ENCODE measurements at regions not wholly inside any gene's neighbourhood (a gene's known extent, or its start where the extent isn't known, plus 50 kb on each side); places are given as distances from the start of the nearest gene placed in this dataset.

DNA sequence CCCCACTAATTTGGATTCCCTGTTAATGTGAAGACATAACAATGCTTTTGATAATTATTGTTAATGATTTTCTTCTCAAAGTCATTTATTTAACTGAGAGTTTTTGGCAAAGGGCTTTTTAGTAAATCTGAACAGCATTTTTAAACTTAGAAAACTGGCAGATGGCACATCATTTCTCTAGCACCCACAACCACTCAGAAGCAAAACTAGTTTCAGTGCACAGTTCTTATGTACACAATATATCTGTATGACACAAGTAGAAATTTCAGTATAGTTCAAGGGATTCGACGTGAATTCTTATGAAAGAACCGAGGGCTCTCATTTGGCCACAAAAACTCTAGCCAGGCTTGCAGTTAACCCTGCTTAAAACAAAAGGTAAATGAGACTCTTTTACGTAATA, 231.4 kb upstream of the CDH9 start:
- no peaks in the 10 kb centered on the region for H3K27me3 ChIP-seq (ENCODE audit: control insufficient read depth, insufficient read depth, low read length)
- FAIRE-seq (no peak), DNase-seq (ENCODE audit: low read depth) (no peak)
- TF ChIP-seq, protein P1, sequence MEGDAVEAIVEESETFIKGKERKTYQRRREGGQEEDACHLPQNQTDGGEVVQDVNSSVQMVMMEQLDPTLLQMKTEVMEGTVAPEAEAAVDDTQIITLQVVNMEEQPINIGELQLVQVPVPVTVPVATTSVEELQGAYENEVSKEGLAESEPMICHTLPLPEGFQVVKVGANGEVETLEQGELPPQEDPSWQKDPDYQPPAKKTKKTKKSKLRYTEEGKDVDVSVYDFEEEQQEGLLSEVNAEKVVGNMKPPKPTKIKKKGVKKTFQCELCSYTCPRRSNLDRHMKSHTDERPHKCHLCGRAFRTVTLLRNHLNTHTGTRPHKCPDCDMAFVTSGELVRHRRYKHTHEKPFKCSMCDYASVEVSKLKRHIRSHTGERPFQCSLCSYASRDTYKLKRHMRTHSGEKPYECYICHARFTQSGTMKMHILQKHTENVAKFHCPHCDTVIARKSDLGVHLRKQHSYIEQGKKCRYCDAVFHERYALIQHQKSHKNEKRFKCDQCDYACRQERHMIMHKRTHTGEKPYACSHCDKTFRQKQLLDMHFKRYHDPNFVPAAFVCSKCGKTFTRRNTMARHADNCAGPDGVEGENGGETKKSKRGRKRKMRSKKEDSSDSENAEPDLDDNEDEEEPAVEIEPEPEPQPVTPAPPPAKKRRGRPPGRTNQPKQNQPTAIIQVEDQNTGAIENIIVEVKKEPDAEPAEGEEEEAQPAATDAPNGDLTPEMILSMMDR (IDR thresholded peaks at IDR 0.05; ENCODE audit: insufficient read depth, low read length, severe bottlenecking) = no peak
- no peaks in the 10 kb centered on the region for H3K36me3 ChIP-seq (ENCODE audit: control insufficient read depth, insufficient read depth, low read length)
- no peak overlapping the region for H3K4me3 ChIP-seq (ENCODE audit: low read depth, low read length)

- no peak for DNase-seq (ENCODE audit: low read depth)
- Histone ChIP-seq H3K36me3 (ENCODE audit: control insufficient read depth, insufficient read depth, low read length) (no peaks in the 10 kb centered on the region), H3K4me3 (ENCODE audit: low read depth, low read length) (no peak overlapping the region), H3K27me3 (ENCODE audit: control insufficient read depth, insufficient read depth, low read length) (no peaks in the 10 kb centered on the region)
- FAIRE-seq = no peak
- TF ChIP-seq, protein P1 (IDR thresholded peaks at IDR 0.05; ENCODE audit: insufficient read depth, low read length, severe bottlenecking) = no peak
These were observed 228.9 kb upstream of the CDH9 start for GRCh38 chr5:27267209-27267824.

DNA sequence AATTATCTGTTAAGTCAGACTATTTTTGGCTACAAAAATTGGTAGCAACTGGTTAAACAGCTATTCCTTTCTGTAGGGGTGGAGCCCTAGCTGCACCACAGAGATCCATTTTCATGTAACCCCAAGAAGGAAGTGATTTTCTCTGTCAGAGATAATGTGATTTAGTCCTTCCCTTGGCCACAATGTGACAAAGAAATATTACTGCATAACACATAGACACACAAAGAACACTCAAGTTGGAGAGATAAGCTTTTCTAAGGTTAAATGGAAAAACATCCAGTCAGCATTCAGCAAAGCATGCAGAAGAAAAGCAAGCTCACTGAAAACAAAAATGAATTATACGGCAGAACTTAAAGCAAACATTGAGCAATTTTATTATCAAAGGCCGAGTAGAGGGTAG, 227.8 kb upstream of the CDH9 start:
- TF ChIP-seq, protein P1 (IDR thresholded peaks at IDR 0.05; ENCODE audit: insufficient read depth, low read length, severe bottlenecking) = no peak
- H3K27me3 ChIP-seq (ENCODE audit: control insufficient read depth, insufficient read depth, low read length) = no peaks in the 10 kb centered on the region
- H3K4me3 ChIP-seq (ENCODE audit: low read depth, low read length) = no peak overlapping the region
- DNase-seq (ENCODE audit: low read depth) (no peak), FAIRE-seq (no peak)
- no peaks in the 10 kb centered on the region for H3K36me3 ChIP-seq (ENCODE audit: control insufficient read depth, insufficient read depth, low read length)

GRCh38 chr5:27257696-27258095, 219.3 kb upstream of the CDH9 start:
- Histone ChIP-seq H3K4me3 (ENCODE audit: low read depth, low read length) (no peak overlapping the region), H3K27me3 (ENCODE audit: control insufficient read depth, insufficient read depth, low read length) (no peaks in the 10 kb centered on the region), H3K36me3 (ENCODE audit: control insufficient read depth, insufficient read depth, low read length) (no peaks in the 10 kb centered on the region)
- FAIRE-seq (no peak), DNase-seq (ENCODE audit: low read depth) (no peak)
- TF ChIP-seq, protein P1 (IDR thresholded peaks at IDR 0.05; ENCODE audit: insufficient read depth, low read length, severe bottlenecking) = no peak

GRCh38 chr5:27252911-27253310, 214.5 kb upstream of the CDH9 start:
- Histone ChIP-seq H3K36me3 (ENCODE audit: control insufficient read depth, insufficient read depth, low read length) (no peaks in the 10 kb centered on the region), H3K4me3 (ENCODE audit: low read depth, low read length) (no peak overlapping the region), H3K27me3 (ENCODE audit: control insufficient read depth, insufficient read depth, low read length) (no peaks in the 10 kb centered on the region)
- TF ChIP-seq, protein P1 (IDR thresholded peaks at IDR 0.05; ENCODE audit: insufficient read depth, low read length, severe bottlenecking) = no peak
- DNase-seq (ENCODE audit: low read depth) (peak; percentile 4), FAIRE-seq (no peak)

DNA sequence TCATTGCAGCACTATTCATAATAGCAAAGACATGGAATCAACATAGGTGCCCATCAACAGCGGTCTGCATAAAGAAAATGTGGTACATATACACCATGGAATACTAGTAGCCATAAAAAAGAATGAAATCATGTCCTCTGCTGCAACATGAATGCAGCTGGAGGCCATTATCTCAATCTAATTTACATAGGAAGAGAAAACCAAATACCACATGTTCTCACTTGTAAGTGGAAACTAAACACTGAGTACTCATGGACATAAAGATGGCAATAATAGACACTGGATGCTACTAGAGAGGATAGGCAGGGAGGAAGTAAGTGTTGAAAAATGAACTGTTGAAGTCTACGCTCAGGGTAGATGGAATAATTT, 203.9 kb upstream of the CDH9 start:
- FAIRE-seq = no peak
- DNase-seq (ENCODE audit: low read depth) = peak; percentile 85
- H3K4me3 ChIP-seq (ENCODE audit: low read depth, low read length) = no peak overlapping the region

More for the DNA sequence above, 203.9 kb upstream of the CDH9 start:
- H3K27me3 ChIP-seq (ENCODE audit: control insufficient read depth, insufficient read depth, low read length) = no peaks in the 10 kb centered on the region
- TF ChIP-seq, protein P1 (IDR thresholded peaks at IDR 0.05; ENCODE audit: insufficient read depth, low read length, severe bottlenecking) = no peak
- H3K36me3 ChIP-seq (ENCODE audit: control insufficient read depth, insufficient read depth, low read length) = no peaks in the 10 kb centered on the region
